Vagina (tissue), 2 donors: ENCODE measurements at regions not wholly inside any gene's neighbourhood (a gene's known extent, or its start where the extent isn't known, plus 50 kb on each side); places are given as distances from the start of the nearest gene placed in this dataset.

Source experiments
- POLR2A ChIP-seq, 2 donors: fragments of 450-650 bp; IDR thresholded peaks; one replicate each; pipeline ENCODE4 v1.6.1; 2017; ENCODE audit warnings: antibody characterized with exemption in 2 of 2, mild to moderate bottlenecking in 2 of 2, moderate library complexity in 2 of 2
- POLR2AphosphoS5 ChIP-seq, 2 donors: sonication (generic); formaldehyde crosslinking; IDR thresholded peaks; one replicate each; pipeline ENCODE4 v1.9.0; 2017; ENCODE audit warnings: antibody characterized with exemption in 2 of 2, mild to moderate bottlenecking in 2 of 2, low read depth in 1 of 2; ENCODE audit not compliant: insufficient read depth in 1 of 2
- TF ChIP-seq, protein P1 (sequence below), 3 experiments: fragments of 450-650 bp in 2 of 3; fragments of 200-600 bp in 1 of 3; sonication (generic) in 1 of 3; IDR thresholded peaks; one replicate each; pipeline ENCODE4 v1.5.1; 2017 to 2019; ENCODE audit warnings: antibody characterized with exemption in 3 of 3, mild to moderate bottlenecking in 2 of 3, moderate library complexity in 2 of 3

DNA sequence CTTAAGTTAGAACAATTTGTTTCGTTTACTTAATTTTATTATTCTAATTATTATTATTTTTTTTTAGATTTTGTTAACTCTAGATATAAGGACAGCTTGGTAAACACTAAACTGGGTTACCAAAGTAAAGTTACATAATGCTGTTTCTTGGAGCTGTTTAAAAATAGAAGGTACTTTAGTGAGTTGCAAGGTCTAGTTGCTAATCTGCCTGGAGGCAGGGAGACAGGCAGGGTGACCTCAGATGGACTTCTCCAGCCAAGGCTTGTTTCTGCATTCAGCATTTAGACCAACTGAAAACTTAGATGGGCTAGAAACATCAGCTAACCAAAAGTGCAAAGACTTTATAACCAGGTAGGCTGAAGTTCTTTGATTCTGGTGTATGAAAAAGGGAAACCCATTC, 336.4 kb upstream of the GRM7 start:
- no peak for TF ChIP-seq POLR2A (IDR thresholded peaks at IDR 0.05)
- TF ChIP-seq, protein P1, sequence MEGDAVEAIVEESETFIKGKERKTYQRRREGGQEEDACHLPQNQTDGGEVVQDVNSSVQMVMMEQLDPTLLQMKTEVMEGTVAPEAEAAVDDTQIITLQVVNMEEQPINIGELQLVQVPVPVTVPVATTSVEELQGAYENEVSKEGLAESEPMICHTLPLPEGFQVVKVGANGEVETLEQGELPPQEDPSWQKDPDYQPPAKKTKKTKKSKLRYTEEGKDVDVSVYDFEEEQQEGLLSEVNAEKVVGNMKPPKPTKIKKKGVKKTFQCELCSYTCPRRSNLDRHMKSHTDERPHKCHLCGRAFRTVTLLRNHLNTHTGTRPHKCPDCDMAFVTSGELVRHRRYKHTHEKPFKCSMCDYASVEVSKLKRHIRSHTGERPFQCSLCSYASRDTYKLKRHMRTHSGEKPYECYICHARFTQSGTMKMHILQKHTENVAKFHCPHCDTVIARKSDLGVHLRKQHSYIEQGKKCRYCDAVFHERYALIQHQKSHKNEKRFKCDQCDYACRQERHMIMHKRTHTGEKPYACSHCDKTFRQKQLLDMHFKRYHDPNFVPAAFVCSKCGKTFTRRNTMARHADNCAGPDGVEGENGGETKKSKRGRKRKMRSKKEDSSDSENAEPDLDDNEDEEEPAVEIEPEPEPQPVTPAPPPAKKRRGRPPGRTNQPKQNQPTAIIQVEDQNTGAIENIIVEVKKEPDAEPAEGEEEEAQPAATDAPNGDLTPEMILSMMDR (IDR thresholded peaks at IDR 0.05), result no peak
- TF ChIP-seq POLR2AphosphoS5 (IDR thresholded peaks at IDR 0.05; ENCODE audit: insufficient read depth in 1 of 2, low read depth in 1 of 2), result no peak
